ENCODE measurements at regions not wholly inside any gene's neighbourhood (a gene's known extent, or its start where the extent isn't known, plus 50 kb on each side); places are given as distances from the start of the nearest gene placed in this dataset.

GRCh38 chr10:55033061-55033460, 232.0 kb upstream of the PCDH15 start:
- ChIA-PET CTCF (ENCODE audit: partially characterized antibody) (no interaction called here), POLR2A (ENCODE audit: partially characterized antibody) (no interaction called here)
- Histone ChIP-seq H3K56ac (replicated peaks; ENCODE audit: insufficient read length, low read depth, low read length) (no peak overlapping the region), H3K23ac (ENCODE audit: insufficient read length) (no peak overlapping the region), H3K36me3 (ENCODE audit: control insufficient read depth in 2 of 4, insufficient read depth in 4 of 4, low read length in 3 of 4) (no peaks in the 10 kb centered on the region), H3K27me3 (replicated peaks in 1 of 4; ENCODE audit: control insufficient read depth in 3 of 4, extremely low read depth in 1 of 4, insufficient read depth in 3 of 4, low read length in 3 of 4) (no peaks in the 10 kb centered on the region), H3K9me3 (ENCODE audit: insufficient read depth in 2 of 2, low read depth in 1 of 2, low read length in 1 of 2) (no peaks in the 10 kb centered on the region), H3K18ac (ENCODE audit: extremely low read depth, low read length) (no peak overlapping the region), H3K27ac (ENCODE audit: low read depth, low read length) (no peak overlapping the region), H2BK15ac (ENCODE audit: low read length) (no peak overlapping the region), H3K4me1 (replicated peaks in 1 of 4; ENCODE audit: control insufficient read depth in 3 of 4, insufficient read depth in 4 of 4, low read length in 3 of 4) (no peaks in the 10 kb centered on the region), H4K91ac (replicated peaks; ENCODE audit: insufficient read length, low read length) (no peak overlapping the region), H2AFZ (ENCODE audit: low read length) (no peak overlapping the region), H3K14ac (ENCODE audit: insufficient read length) (no peak overlapping the region), H3K9ac (replicated peaks in 1 of 4; ENCODE audit: extremely low read depth in 1 of 4, low read depth in 3 of 4, low read length in 3 of 4) (no peak overlapping the region), H3K4ac (replicated peaks; ENCODE audit: insufficient read length, low read depth, low read length) (no peak overlapping the region), H2AK5ac (ENCODE audit: low read depth, low read length) (no peak overlapping the region), H2BK20ac (ENCODE audit: low read length) (no peak overlapping the region), H2BK5ac (ENCODE audit: low read depth, low read length) (no peak overlapping the region), H3K4me2 (ENCODE audit: insufficient read depth in 1 of 2, low read depth in 2 of 2, low read length in 2 of 2) (no peak overlapping the region), H4K8ac (ENCODE audit: extremely low read depth, insufficient read depth, low read length) (no peak overlapping the region), H3K4me3 (ENCODE audit: extremely low read depth in 1 of 4, insufficient read depth in 2 of 4, low read depth in 3 of 4, low read length in 4 of 4) (no peak overlapping the region), H3K79me1 (ENCODE audit: low read depth, low read length) (no peaks in the 10 kb centered on the region), H4K20me1 (replicated peaks in 1 of 2; ENCODE audit: control insufficient read depth in 1 of 2, insufficient read depth in 2 of 2, low read length in 2 of 2) (no peaks in the 10 kb centered on the region), H3K79me2 (ENCODE audit: control insufficient read depth in 1 of 2, insufficient read depth in 2 of 2, low read length in 2 of 2) (no peaks in the 10 kb centered on the region), H4K5ac (ENCODE audit: insufficient read length, low read depth, low read length) (no peak overlapping the region), H3K23me2 (ENCODE audit: low read depth, low read length) (no peaks in the 10 kb centered on the region), H2BK120ac (replicated peaks; ENCODE audit: low read depth, low read length) (no peak overlapping the region), H2BK12ac (ENCODE audit: low read depth, low read length) (no peak overlapping the region)
- no peak for FAIRE-seq
- 98% methylated on average over 4 of the region's 4 CpGs; no CpG with 5 or more reads in 1 of the 2 experiments for WGBS, 2 experiments (ENCODE audit: extremely low coverage in 1 of 2, insufficient coverage in 1 of 2, insufficient read length in 1 of 2, insufficient replicate concordance in 2 of 2, low coverage in 1 of 2, low lambda C conversion rate in 2 of 2, missing lambda C conversion rate in 1 of 2)
- no peak for DNase-seq (ENCODE audit: low read depth in 1 of 2, low spot score in 2 of 2)
- TF ChIP-seq HDAC6 (IDR thresholded peaks at IDR 0.05; ENCODE audit: low read depth, low read length): no peak
- TF ChIP-seq SIX5 (IDR thresholded peaks at IDR 0.05; ENCODE audit: low read depth, low read length): no peak

Data from H1 (cell line).